Cardiac muscle cell (in vitro differentiated cells and primary cell): ENCODE measurements at regions not wholly inside any gene's neighbourhood (a gene's known extent, or its start where the extent isn't known, plus 50 kb on each side); places are given as distances from the start of the nearest gene placed in this dataset.
A peak's percentile ranks its signal among the peaks of the same experiment; 100 is the strongest.

ENCODE experiments used
- DNase-seq, 2 donors: peaks; one replicate each; pipeline versions ENCODE4 v3.0.0 to v3.0.0-alpha.2; 2010 to 2017; ENCODE audit warnings: low read depth in 1 of 2, low spot score in 1 of 2
- H3K27ac ChIP-seq: fragments of 200-600 bp; sonication (generic); 2 replicates; pipeline ENCODE4 v1.5.1; 2016
- H3K27me3 ChIP-seq: fragments of 200-600 bp; sonication (generic); 2 replicates; pipeline ENCODE4 v1.6.0; 2016; ENCODE audit warnings: control low read depth
- H3K36me3 ChIP-seq: fragments of 200-600 bp; sonication (generic); 2 replicates; pipeline ENCODE4 v1.5.1; 2016; ENCODE audit warnings: control low read depth
- H3K4me1 ChIP-seq: fragments of 200-600 bp; sonication (generic); 2 replicates; pipeline ENCODE4 v1.8.1; 2017; ENCODE audit warnings: low read depth, mild to moderate bottlenecking, mixed run types
- H3K4me3 ChIP-seq: fragments of 200-600 bp; sonication (generic); 2 replicates; pipeline ENCODE4 v1.5.1; 2016; ENCODE audit warnings: mild to moderate bottlenecking
- H3K9me3 ChIP-seq: fragments of 200-600 bp; sonication (generic); 2 replicates; pipeline ENCODE4 v1.5.1; 2017; ENCODE audit warnings: low read depth, mild to moderate bottlenecking, control low read depth
- CTCF ChIP-seq: IDR thresholded peaks from 2 replicates; pipeline ENCODE4 v1.5.1; 2012; ENCODE audit warnings: low read depth, mild to moderate bottlenecking, low read length

- H3K27me3 ChIP-seq = no peaks in the 10 kb centered on the region
- H3K36me3 ChIP-seq = no peaks in the 10 kb centered on the region
- no peak for DNase-seq
- TF ChIP-seq CTCF = no peak
- no peaks in the 10 kb centered on the region for H3K9me3 ChIP-seq
- H3K4me1 ChIP-seq = peaks cover 16% of the 10 kb centered on the region
- no peak overlapping the region for H3K27ac ChIP-seq
- no peak overlapping the region for H3K4me3 ChIP-seq
Observed at GRCh38 chr13:34546344-34547250, 395.5 kb upstream of the NBEA start.

GRCh38 chr13:34547929-34548328, 394.1 kb upstream of the NBEA start:
- H3K27me3 ChIP-seq = no peaks in the 10 kb centered on the region
- peaks cover 16% of the 10 kb centered on the region for H3K4me1 ChIP-seq
- TF ChIP-seq CTCF = no peak
- no peak overlapping the region for H3K27ac ChIP-seq
- no peaks in the 10 kb centered on the region for H3K9me3 ChIP-seq
- no peak overlapping the region for H3K4me3 ChIP-seq
- no peaks in the 10 kb centered on the region for H3K36me3 ChIP-seq
- DNase-seq = no peak

GRCh38 chr13:34553376-34553775, 388.7 kb upstream of the NBEA start:
- Histone ChIP-seq H3K4me1 (peaks cover 26% of the 10 kb centered on the region), H3K9me3 (no peaks in the 10 kb centered on the region), H3K4me3 (no peak overlapping the region), H3K27me3 (no peaks in the 10 kb centered on the region), H3K27ac (no peak overlapping the region), H3K36me3 (no peaks in the 10 kb centered on the region)
- no peak for TF ChIP-seq CTCF
- no peak for DNase-seq

- no peaks in the 10 kb centered on the region for H3K9me3 ChIP-seq
- H3K27ac ChIP-seq = peak overlapping the region; percentile 77
- no peak for TF ChIP-seq CTCF
- peaks cover 26% of the 10 kb centered on the region for H3K4me1 ChIP-seq
- peak; percentile 21 to 70 for DNase-seq
- no peak overlapping the region for H3K4me3 ChIP-seq
- no peaks in the 10 kb centered on the region for H3K27me3 ChIP-seq
- no peaks in the 10 kb centered on the region for H3K36me3 ChIP-seq
Observed at GRCh38 chr13:34555988-34556387, 386.1 kb upstream of the NBEA start.

- Histone ChIP-seq H3K4me3 (no peak overlapping the region), H3K36me3 (no peaks in the 10 kb centered on the region), H3K4me1 (peaks cover 8% of the 10 kb centered on the region), H3K27me3 (no peaks in the 10 kb centered on the region), H3K27ac (no peak overlapping the region), H3K9me3 (no peaks in the 10 kb centered on the region)
- no peak for TF ChIP-seq CTCF
- no peak for DNase-seq
Observed at GRCh38 chr13:34561033-34561432, 381.0 kb upstream of the NBEA start.
